GM12891 (cell line): ENCODE measurements at regions not wholly inside any gene's neighbourhood (a gene's known extent, or its start where the extent isn't known, plus 50 kb on each side); places are given as distances from the start of the nearest gene placed in this dataset.

Experiments
- POLR2A ChIP-seq: IDR thresholded peaks from 2 replicates; pipeline ENCODE4 v1.6.1; 2011; ENCODE audit warnings: low read depth, low read length, control low read depth
- TAF1 ChIP-seq: IDR thresholded peaks from 2 replicates; pipeline ENCODE4 v1.6.1; 2011; ENCODE audit warnings: low read depth, low read length, control low read depth

DNA sequence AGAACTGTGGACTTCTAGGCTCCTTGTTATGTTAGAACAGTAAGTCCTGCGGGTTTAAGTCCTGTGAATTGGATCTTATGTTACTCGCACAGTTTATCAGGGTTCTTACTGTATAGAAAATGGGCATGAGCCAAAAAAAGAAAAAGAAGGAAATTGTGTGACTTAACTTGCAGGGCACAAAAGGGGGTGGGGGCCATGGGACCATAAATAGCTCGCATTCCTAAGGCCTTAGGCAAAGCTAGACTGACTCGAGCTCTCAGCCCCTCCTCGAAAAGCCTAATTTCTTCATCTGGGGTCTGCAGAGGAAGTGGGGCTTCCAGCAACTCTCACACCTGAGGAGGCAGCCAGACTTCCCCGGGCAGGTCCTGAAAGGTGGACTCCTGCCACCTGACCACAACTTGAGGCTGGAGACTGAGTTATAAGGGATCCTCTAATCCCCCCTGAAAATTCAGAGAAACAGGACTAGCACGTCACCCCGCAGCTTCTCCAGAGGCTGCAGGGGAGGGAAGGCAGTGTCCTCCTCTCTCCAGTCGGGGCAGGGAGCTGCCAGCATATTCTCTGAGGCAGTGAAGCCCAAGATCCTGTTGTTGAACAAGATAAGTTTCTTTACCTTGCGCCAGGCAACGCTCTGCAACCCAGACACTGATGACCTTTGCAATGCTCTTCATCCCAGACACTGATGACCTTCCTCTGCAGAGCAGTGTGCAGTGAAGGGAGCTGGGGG lies 280.5 kb downstream of the PCNX1 start:
- no peak for TF ChIP-seq POLR2A
- TF ChIP-seq TAF1, result no peak
